ENCODE measurements at regions not wholly inside any gene's neighbourhood (a gene's known extent, or its start where the extent isn't known, plus 50 kb on each side); places are given as distances from the start of the nearest gene placed in this dataset.
"Not testable (repeated sequence)": the region's sequence is repeated elsewhere in the genome, so short reads cannot be mapped to it uniquely, and the experiment has no call there.

DNA sequence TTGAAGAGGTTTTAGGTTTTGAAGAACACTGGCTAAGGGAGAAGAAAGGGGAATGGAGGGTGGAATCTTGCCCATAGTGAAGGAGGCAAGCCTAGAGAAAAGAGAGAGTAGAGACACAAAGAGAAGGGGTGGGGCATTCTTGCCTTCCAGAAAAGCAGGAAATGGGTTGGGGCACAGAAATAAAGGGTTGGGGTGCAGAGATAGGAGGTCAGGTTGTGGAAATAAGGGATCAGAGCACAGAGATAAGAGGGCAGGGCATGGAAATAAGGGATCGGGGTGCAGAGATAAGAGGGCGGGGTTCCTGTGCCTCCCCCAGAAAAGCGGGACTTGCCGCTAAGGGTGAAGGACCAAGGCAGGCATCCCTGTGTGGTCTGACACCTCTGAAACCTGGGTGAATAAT, 69.9 kb downstream of the ALG1L2 start:
- intact Hi-C loops (cut with DNase I); ATAC-seq; H3K27ac ChIP-seq; DNase-seq; H3K36me3 ChIP-seq; H3K27me3 ChIP-seq (ENCODE audit: low read depth); H3K4me1 ChIP-seq; H3K9me3 ChIP-seq; H3K4me3 ChIP-seq: not testable (repeated sequence)

DNA sequence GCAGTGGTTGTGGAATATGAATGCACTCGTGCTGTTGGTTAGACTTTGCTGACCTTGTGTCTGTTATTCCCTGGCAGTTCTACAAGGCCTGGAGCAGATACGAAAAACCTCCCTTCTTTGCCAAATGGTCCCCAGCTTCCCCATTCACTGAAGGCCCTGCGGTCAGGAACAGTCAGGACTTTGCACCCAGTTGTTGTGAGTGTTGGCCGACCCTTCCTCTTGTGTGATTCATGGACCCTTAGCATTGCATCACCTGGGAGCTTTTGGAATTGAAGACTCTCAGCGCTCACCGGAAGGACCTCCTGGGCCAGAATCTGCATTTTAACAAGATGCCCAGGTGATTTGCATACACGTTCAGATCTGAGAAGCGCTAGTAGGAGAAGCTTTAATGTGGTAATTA, 71.6 kb downstream of the ALG1L2 start:
- H3K4me3 ChIP-seq; DNase-seq; intact Hi-C loops (cut with DNase I); H3K27me3 ChIP-seq (ENCODE audit: low read depth); ATAC-seq; H3K27ac ChIP-seq; H3K4me1 ChIP-seq; H3K36me3 ChIP-seq; H3K9me3 ChIP-seq: not testable (repeated sequence)

DNA sequence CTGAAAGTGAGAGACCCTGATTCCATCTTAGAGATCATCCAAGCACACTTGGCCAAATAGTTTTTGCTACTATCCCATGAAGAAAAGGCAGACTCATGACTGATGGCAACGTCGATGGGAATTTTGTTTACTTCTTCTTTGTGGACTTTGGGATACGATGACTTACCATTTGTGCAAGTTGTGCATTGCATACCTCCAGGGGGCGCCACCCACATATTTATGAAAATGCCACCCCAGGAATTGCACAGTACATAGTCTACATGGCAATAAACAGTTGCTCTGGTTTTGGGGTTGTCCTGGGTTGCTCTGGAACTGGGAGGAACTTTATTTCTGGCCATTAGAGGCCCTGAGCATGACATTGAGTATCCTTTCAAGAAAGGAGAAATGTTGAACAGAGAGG, 73.8 kb downstream of the ALG1L2 start:
- intact Hi-C loops (cut with DNase I); H3K36me3 ChIP-seq; DNase-seq; H3K4me1 ChIP-seq; H3K4me3 ChIP-seq; H3K9me3 ChIP-seq; H3K27me3 ChIP-seq (ENCODE audit: low read depth); ATAC-seq; H3K27ac ChIP-seq: not testable (repeated sequence)

DNA sequence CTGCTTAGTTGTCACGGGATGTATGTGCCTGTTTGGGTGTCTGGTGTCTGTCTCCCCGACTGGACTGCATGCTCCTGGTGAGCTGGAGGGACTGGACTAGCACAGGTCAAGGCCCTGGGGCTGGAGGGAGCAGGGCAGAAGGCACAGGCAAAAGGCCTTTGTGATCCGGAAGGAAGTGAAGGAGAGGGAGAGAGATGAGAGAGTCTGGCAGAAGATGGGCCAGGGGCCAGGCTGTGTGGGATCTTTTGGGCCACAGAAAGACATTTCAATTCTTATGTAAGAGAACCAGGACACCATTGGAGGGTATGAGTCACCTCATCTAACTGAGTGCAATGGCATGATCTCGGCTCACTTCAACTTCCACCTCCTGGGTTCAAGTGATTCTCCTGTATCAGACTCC, 85.2 kb downstream of the ALG1L2 start:
- DNase-seq; H3K4me3 ChIP-seq; intact Hi-C loops (cut with DNase I): not testable (repeated sequence)

DNA sequence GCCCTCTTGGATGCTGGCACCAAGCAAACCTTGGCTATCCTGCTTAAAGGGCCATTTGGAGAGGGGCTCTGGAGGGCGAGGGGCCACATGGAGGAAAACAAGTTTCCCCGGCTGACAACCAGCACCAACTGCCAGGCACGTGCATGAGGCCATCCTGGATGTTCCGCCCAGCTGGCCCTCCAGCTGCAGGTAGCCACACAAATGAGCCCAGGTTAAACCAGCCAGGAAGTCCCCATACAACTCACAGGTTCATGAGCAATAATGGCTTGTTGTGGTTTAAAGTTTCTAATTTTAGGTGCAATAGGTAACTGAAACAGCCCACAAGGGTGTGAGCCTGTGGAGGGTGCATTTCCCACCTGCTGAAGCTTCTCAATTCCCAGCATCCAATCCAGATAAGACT, 93.6 kb downstream of the ALG1L2 start:
- DNase-seq, result not testable (repeated sequence)

More for the DNA sequence above, 85.2 kb downstream of the ALG1L2 start:
- not testable (repeated sequence) for H3K27ac ChIP-seq; ATAC-seq; H3K36me3 ChIP-seq; H3K27me3 ChIP-seq (ENCODE audit: low read depth); H3K9me3 ChIP-seq; H3K4me1 ChIP-seq

DNA sequence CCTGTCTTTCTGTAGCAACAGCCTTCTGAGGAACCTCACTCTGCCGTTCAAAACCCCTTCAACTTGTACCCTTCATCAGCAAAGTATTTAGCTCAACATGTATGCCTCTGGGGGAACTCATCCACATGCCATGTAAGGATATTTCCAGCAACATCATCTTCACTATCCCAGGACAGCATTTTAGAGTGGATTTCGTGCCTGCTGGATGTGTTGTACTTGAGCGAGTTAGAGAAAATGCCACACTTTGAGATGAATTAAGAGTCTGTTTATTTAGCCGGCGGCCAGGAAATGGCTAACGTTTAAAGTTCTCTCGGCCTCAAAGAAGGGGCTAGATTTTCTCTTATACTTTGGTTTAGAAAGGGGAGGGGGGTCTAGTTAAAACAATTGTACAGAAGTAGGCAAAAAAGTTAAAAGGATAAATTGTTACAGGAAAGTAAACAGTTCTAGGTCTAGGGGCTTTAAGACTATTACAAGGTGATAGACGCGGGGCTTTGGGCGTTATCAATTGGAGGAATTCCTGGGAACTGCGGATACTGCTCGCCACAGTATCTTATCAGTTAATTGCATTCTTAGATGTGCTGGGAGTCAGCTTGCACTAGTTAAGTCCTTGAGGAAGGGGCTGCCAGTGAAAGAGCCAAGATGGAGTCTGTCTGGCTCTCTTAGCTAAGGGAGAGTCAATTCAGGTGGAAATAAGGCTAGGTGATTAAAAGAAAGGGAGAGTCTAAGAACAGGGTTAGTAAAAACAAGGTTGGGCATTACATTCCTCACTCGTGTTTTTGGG, 95.0 kb downstream of the ALG1L2 start:
- H3K9me3 ChIP-seq; intact Hi-C loops (cut with DNase I); H3K4me3 ChIP-seq; H3K36me3 ChIP-seq; ATAC-seq; DNase-seq; H3K4me1 ChIP-seq; H3K27ac ChIP-seq; H3K27me3 ChIP-seq (ENCODE audit: low read depth): not testable (repeated sequence)

More for the DNA sequence above, 93.6 kb downstream of the ALG1L2 start:
- ATAC-seq; H3K4me1 ChIP-seq; H3K27ac ChIP-seq; H3K27me3 ChIP-seq (ENCODE audit: low read depth); H3K4me3 ChIP-seq; H3K36me3 ChIP-seq; intact Hi-C loops (cut with DNase I); H3K9me3 ChIP-seq: not testable (repeated sequence)

DNA sequence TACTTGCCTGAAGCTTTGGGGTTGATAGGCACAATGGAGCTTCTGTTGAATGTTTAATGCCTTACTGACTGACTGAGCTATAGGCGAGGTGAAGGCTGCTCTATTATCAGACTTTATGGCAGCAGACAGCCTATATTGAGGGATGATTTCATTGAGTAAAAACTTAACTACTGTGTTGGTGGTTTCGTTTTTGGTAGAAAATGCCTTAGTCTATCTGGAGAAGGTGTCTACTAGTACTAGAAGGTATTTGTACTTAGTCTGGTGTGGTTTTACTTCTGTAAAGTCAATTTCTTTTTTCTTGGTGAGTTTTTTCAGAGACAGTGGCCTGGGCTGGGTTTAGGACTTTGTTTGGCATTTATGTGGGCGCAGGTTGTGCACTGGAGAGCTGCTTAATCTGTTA, 97.2 kb downstream of the ALG1L2 start:
- intact Hi-C loops (cut with DNase I); H3K4me3 ChIP-seq; H3K9me3 ChIP-seq; DNase-seq; ATAC-seq; H3K27me3 ChIP-seq (ENCODE audit: low read depth); H3K27ac ChIP-seq; H3K36me3 ChIP-seq; H3K4me1 ChIP-seq: not testable (repeated sequence)

DNA sequence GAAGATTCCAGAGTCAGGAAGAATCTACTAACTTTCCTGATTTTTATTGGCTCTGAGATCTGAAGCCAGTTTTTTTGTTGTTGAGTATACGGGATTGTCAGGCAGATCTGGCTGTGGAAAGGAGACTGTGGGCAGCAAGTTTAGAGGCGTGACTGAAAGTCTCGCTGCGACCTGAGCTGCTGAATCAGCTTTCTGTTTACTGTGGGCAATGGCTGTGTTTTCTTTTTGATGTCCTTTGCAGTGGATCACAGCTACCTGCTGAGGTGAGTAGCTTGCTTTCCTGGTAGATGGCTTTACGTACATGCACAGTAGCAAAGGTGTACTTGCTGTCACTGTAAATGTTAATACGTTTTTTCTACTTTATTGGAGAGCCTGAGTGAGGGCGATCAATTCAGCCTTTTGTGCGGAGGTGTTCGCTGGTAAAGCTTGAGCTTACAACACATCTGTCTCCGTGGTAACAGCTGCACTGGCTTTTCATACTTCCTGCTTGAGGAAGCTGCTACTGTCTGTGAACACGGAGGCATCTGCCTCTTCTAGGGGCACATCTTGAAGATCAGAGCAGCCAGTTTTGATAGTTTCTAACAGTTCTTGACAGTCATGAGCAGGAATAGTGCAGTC, 97.8 kb downstream of the ALG1L2 start:
- peak overlapping the region; percentile 41 for H3K27ac ChIP-seq
- H3K9me3 ChIP-seq; H3K36me3 ChIP-seq; H3K27me3 ChIP-seq (ENCODE audit: low read depth); DNase-seq; intact Hi-C loops (cut with DNase I); H3K4me1 ChIP-seq; ATAC-seq: not testable (repeated sequence)
- peak overlapping the region; percentile 40 for H3K4me3 ChIP-seq

DNA sequence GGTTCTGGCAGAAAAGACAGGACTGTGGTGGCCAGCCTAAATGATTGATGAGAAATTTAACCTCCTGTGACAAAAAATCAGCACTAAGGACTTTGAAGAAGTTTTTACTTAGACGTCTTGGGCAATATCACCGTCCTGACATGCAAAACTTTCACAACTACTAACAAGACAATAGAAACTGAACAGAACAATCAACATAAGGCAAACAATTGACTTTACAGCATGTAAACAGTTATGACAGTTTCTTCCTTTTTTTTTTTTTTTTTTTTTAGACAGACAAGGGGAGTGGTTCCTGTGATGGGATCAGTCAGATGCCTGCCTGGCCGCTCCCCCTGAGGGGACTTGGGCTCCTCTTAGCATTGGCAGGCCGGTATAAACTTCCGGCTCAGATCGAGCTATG, 100.8 kb downstream of the ALG1L2 start:
- H3K36me3 ChIP-seq; DNase-seq; H3K27ac ChIP-seq; H3K4me1 ChIP-seq; intact Hi-C loops (cut with DNase I); ATAC-seq; H3K27me3 ChIP-seq (ENCODE audit: low read depth); H3K9me3 ChIP-seq; H3K4me3 ChIP-seq: not testable (repeated sequence)

DNA sequence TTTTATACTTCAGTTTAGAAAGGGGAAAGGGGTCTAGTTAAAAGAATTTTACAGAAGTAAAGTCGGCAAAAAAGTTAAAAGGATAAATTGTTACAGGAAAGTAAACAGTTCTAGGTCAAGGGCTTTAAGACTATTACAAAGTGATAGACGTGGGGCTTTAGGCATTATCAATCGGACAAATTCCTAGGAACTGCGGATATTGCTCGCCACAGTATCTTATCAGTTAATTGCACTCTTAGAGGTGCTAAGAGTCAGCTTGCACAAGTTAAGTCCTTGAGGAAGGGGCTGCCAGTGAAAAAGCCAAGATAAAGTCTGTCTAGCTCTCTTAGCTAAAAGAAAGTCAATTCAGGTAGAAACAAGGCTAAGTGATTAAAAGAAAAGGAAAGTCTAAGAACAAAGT, 102.1 kb downstream of the ALG1L2 start:
- H3K36me3 ChIP-seq; ATAC-seq; DNase-seq; intact Hi-C loops (cut with DNase I); H3K27me3 ChIP-seq (ENCODE audit: low read depth); H3K4me1 ChIP-seq; H3K4me3 ChIP-seq; H3K27ac ChIP-seq; H3K9me3 ChIP-seq: not testable (repeated sequence)

DNA sequence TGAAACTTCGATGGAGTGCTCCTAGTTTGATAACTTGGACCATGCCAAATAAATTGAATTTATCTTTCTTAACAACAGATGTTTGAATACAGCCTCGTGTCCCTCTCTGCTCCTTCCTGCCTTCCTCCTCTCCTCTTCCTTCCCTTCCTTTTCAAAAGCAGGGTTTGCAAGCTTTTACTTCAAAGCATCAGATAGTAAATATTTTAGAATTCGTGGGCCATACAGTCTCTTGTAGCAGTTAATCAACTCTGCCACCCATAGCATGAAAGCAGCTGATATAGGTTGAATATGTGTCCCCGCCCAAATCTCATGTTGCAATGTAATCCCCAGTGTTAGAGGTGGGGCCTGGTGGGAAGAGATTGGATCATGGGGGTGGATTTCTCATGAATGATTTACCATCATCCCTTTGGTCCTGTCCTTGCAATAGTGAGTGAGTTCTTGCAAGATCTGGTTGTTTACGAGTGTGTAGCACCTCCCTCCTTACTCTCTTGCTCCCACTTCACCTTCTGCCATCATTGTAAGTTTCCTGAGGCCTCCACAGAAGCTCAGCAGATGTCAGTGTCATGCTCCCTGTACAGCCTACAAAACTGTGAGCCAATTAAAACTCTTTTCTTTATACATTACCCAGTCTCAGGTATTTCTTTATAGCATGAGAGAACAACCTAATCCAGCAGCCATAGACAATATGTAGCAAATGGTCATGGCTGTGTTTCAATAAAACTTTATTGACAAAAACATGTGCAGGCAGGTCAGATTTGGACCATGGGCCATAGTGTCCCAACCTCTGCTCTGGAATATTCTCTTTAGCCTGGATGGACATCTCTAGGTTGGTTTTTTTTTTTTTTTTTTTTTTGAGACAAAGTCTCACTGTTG, 102.8 kb downstream of the ALG1L2 start:
- intact Hi-C loops (cut with DNase I); H3K4me1 ChIP-seq; H3K4me3 ChIP-seq; H3K9me3 ChIP-seq; H3K36me3 ChIP-seq; H3K27ac ChIP-seq; ATAC-seq; DNase-seq; H3K27me3 ChIP-seq (ENCODE audit: low read depth): not testable (repeated sequence)

DNA sequence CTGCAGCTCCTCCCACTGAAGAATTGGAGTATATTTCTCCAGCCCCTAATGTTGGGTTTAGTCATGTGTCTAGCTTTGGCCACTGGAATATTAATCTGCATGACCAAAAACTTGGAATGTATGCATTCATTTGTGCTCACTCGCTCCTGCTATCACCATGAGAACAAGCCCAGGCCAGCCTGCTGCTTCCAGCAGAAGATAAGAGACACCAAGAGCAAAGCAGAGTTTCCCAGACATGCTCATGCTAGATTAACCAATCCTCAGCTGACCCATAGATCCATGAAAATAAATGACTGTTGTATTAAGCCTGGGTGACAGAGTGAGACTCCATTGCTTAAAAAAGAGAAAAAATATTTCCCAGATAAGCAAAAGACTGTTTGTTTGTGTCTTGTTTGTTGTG, 119.6 kb downstream of the ALG1L2 start:
- H3K4me3 ChIP-seq; H3K27ac ChIP-seq; DNase-seq; ATAC-seq; H3K4me1 ChIP-seq; H3K36me3 ChIP-seq; H3K27me3 ChIP-seq (ENCODE audit: low read depth); H3K9me3 ChIP-seq; intact Hi-C loops (cut with DNase I): not testable (repeated sequence)

DNA sequence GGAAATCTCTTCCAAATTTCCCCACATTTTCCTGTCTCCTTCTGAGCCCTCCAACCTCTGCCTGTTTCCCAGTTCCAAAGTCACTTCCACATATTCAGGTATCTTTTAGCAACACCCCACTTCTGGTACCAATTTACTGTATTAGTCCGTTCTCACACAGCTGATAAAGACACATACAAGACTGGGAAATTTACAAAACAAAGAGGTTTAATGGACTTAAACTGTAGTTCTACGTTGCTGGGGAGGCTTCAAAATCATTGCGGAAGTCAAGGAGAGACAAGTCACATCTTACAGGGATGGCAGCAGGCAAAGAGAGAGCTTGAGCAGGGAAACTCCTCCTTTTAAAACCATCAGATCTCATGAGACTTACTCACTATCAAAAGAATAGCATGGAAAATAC, 122.0 kb downstream of the ALG1L2 start:
- DNase-seq; H3K36me3 ChIP-seq; intact Hi-C loops (cut with DNase I); ATAC-seq; H3K27ac ChIP-seq; H3K4me1 ChIP-seq; H3K9me3 ChIP-seq; H3K4me3 ChIP-seq; H3K27me3 ChIP-seq (ENCODE audit: low read depth): not testable (repeated sequence)

Measured in lower lobe of right lung (tissue), 2 donors.